Urinary bladder (tissue), 3 donors: ENCODE measurements at regions not wholly inside any gene's neighbourhood (a gene's known extent, or its start where the extent isn't known, plus 50 kb on each side); places are given as distances from the start of the nearest gene placed in this dataset.

Experiments
- DNase-seq: peaks from one replicate; pipeline ENCODE4 v3.0.0-alpha.2; 2015; ENCODE audit errors: extremely low spot score
- H3K27ac ChIP-seq: one replicate; pipeline ENCODE4 v1.5.1; 2013; ENCODE audit warnings: low read depth, mild to moderate bottlenecking, moderate library complexity
- H3K36me3 ChIP-seq: one replicate; pipeline ENCODE4 v1.6.1; 2013; ENCODE audit warnings: mild to moderate bottlenecking, moderate library complexity; ENCODE audit not compliant: insufficient read depth
- H3K4me1 ChIP-seq: one replicate; pipeline ENCODE4 v1.6.1; 2013; ENCODE audit warnings: mild to moderate bottlenecking, moderate library complexity; ENCODE audit not compliant: insufficient read depth
- H3K4me3 ChIP-seq: one replicate; pipeline ENCODE4 v1.5.1; 2013; ENCODE audit warnings: low read depth, low read length
- WGBS: extraction: QIAGEN DNeasy Blood & Tissue Kit; methylation state at CpG from one replicate; pipeline ENCODE4 v1.1.7; 2013; 5-methylcytosine and 5-hydroxymethylcytosine counted together
- donor health status: healthy with polysubstance abuse.
- donor health status: healthy.

DNA sequence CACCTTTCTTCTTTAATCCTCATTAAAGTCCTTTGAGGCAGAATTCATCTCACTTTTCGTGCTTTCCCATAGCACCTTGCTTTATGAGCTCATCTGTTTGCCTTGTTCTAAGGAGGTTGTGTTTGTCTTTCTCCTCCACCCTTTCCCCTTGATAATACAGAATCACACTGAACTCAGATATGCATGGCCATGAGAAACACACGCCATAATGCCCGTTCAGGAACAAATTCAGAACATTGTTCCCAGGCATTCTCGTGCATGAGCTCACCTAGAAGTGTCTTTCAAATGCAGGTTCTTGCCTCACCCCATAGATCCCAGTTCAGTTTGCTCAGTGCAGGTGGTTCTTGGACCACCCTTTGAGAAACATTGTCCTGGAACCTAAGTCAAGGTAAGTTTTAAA, 71.1 kb downstream of the TMEM114 start:
- Histone ChIP-seq H3K36me3 (no peaks in the 10 kb centered on the region), H3K27ac (no peak overlapping the region), H3K4me1 (no peaks in the 10 kb centered on the region), H3K4me3 (no peak overlapping the region)
- no peak for DNase-seq
- WGBS: 72% methylated on average over 4 of the region's 4 CpGs

DNA sequence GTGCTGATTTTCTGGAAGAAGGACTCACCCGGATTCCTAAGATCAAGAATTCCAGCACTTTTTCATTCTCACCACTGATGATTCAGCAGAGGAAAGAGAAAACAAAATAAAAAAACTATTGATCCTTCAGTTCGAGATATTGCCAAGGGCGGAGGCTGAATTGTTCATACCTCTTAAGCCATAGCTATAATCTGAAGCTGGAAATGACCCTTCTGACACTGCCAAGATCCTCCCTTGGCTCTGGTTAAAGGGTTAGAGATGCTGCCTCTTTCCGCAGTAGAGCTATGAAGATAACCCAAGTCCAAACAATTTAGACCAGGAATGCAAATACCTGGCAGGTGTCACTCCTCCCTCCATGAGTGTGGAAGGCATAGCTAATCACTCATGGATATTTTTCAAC, 73.0 kb downstream of the TMEM114 start:
- H3K4me1 ChIP-seq: no peaks in the 10 kb centered on the region
- H3K4me3 ChIP-seq: no peak overlapping the region
- H3K36me3 ChIP-seq: no peaks in the 10 kb centered on the region
- WGBS: 84% methylated on average over 4 of the region's 4 CpGs
- H3K27ac ChIP-seq: no peak overlapping the region
- no peak for DNase-seq

DNA sequence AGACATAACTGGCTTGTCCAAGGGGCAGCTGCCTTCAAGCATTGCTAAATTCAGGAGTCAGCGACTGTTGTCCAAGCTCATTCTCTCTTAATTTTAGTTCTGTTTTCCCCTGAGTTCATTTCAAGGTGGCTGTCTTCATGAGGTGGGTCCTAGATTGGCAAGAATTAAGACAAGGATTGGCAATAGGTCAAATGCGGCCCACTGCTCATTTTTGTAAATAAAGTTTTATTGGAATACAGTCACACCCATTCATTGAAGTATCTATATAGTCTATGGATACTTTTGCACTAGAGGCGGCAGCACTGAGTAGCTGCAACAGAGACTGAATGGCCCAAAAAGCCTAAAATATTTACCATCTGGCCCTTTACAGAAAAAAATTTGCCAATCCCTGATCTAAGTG, 73.8 kb downstream of the TMEM114 start:
- no peaks in the 10 kb centered on the region for H3K4me1 ChIP-seq
- no peak overlapping the region for H3K4me3 ChIP-seq
- 88% methylated on average over 3 of the region's 3 CpGs for WGBS
- H3K36me3 ChIP-seq: no peaks in the 10 kb centered on the region
- H3K27ac ChIP-seq: no peak overlapping the region
- no peak for DNase-seq

DNA sequence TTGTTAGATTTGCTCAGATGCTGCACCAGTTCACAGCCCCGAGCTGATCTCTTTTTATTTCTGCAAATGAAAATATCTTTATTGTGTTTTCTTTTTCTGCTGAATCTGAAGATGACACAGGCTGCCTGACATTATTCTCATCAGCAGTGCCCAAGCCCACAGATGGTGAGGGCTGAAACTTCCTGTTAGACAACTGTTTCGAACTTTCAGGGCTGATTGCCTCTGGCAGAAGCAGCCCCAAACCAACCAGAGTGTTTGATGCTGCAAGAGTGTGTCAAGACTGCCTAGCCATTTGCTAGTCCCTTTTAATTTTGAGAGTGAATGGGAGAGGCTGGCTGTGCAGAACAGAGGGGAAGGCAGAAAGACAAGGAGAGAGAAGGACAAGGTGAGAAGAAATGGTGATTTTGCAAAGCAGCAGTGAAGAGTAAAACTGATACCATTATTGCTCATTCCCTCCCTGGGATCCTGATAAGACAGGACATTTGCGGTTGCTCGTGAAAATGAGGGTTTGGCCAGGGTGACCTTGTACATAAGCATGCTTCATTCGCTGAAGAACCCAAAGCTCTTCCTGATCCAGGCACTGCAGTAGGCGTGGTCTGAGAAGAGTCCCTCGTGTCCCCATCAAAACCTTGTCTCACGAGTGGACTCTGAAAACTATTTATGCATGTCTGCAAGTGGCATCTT, 77.2 kb downstream of the TMEM114 start:
- no peak overlapping the region for H3K27ac ChIP-seq
- H3K4me3 ChIP-seq: no peak overlapping the region
- no peak for DNase-seq
- 50% methylated on average over 8 of the region's 8 CpGs for WGBS
- no peaks in the 10 kb centered on the region for H3K4me1 ChIP-seq
- H3K36me3 ChIP-seq: no peaks in the 10 kb centered on the region

DNA sequence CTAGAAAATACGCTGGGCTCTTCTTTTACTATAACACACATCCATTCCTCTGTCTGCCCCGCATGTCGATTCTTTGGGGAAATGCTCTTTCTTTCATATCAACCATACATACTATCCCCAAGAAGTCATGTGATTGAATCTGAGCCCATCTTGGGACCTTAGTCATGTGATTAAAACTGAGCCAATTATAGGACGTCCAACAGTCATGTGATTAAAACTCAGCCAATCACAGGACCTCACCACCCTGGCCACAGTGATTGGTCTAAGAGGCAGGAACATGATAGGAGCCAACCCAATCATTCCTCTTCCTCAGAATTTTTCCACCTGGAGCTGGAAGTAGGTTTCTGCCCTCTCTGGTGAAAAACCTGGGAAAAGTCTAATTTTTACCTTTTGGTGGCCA, 78.8 kb downstream of the TMEM114 start:
- Histone ChIP-seq H3K27ac (no peak overlapping the region), H3K4me3 (no peak overlapping the region), H3K4me1 (no peaks in the 10 kb centered on the region), H3K36me3 (no peaks in the 10 kb centered on the region)
- no peak for DNase-seq
- WGBS: 89% methylated on average over 4 of the region's 4 CpGs

DNA sequence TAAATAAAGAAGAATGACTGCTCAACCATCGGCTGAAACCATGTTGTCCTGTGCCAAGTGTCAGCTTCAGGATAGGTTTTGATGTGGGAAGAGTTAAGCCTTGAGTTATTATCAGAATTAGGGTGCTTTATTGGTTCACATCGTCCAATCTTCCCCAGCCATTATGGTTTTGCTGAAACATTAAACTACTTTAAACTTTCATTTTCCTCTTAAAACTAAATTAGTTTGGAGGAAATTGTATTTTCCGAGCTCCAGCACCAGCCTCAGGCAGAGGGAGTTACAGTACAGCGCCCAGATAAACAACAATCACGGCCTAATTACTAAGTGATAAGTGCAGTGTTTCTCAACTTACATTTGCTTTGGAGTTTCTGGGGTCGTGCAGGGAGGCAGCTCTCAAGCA, 80.2 kb downstream of the TMEM114 start:
- Histone ChIP-seq H3K4me1 (no peaks in the 10 kb centered on the region), H3K4me3 (no peak overlapping the region), H3K27ac (no peak overlapping the region), H3K36me3 (no peaks in the 10 kb centered on the region)
- 42% methylated on average over 6 of the region's 6 CpGs for WGBS
- peak; percentile 11 for DNase-seq

DNA sequence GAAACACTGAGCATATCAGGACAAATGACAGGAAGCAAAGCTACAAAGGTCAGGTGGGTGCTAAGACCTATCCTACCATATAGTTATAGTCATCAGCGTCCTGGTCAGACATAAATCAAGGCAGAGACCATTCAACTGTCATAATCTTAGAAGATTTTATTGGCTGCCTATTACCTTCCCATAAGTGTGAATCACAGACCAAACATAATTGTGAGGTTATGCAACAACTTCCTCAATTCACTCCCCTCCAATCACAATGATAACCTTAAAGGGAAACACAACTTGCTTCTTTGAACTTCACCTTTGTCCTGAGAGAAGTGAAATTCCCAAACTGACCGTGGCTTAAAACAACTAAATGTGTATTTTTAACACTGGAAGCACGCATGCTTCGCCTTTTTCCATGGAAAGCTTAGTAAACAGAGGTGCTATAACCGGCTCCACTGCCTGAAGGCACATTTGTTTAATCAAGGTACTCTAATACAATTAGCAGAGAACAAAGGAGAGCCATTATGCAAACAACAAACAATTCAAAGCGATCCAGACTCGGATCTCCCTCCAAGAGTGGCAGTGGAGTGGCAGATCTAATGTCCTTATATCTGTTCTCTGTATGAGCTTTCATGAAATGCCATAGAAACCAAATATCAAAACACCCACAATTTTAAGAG, 84.9 kb downstream of the TMEM114 start:
- no peak for DNase-seq
- Histone ChIP-seq H3K36me3 (no peaks in the 10 kb centered on the region), H3K4me3 (no peak overlapping the region), H3K4me1 (no peaks in the 10 kb centered on the region), H3K27ac (no peak overlapping the region)
- 17% methylated on average over 7 of the region's 7 CpGs for WGBS

DNA sequence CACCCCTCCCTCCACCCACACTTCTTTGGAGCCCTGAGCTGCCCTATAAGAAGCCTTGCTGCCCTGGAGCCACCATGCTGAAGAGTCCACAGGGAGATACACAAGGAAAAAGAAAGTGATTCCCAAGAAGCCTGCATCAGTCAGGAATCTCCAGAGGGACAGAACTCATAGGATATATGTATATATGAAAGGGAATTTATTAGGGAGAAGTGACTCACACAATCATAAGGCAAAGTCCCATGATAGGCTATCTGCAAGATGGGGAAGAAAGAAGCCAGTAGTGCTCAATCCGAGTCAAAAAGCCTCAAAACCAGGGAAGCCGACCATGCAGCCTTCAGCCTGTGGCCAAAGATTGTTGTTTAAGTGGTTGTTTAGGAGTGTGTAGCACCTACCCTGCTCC, 87.9 kb downstream of the TMEM114 start:
- no peaks in the 10 kb centered on the region for H3K4me1 ChIP-seq
- H3K27ac ChIP-seq: no peak overlapping the region
- WGBS: 65% methylated on average over 2 of the region's 2 CpGs
- DNase-seq: no peak
- no peaks in the 10 kb centered on the region for H3K36me3 ChIP-seq
- H3K4me3 ChIP-seq: no peak overlapping the region

DNA sequence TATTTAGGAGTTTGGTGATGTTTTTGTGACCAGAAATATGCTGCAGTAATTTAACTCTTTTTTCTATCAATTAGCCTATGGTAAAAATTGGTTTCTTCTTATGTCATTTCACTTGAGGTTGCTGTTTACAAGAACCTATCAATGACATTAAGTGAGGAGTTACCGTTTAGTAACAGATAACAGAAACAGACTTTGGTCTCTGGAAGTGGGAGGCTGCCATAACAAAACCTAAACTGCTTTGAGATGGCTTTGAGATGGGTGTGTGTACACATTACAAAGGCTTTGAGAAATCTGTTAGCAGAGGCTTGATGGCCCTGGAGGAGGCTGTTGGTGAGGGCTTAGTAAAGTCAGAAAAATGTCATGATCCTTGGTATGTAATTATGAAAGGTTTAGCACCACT, 90.0 kb downstream of the TMEM114 start:
- Histone ChIP-seq H3K4me3 (no peak overlapping the region), H3K36me3 (no peaks in the 10 kb centered on the region), H3K4me1 (no peaks in the 10 kb centered on the region), H3K27ac (no peak overlapping the region)
- WGBS: 45% methylated on average over 1 of the region's 1 CpG
- DNase-seq: no peak

DNA sequence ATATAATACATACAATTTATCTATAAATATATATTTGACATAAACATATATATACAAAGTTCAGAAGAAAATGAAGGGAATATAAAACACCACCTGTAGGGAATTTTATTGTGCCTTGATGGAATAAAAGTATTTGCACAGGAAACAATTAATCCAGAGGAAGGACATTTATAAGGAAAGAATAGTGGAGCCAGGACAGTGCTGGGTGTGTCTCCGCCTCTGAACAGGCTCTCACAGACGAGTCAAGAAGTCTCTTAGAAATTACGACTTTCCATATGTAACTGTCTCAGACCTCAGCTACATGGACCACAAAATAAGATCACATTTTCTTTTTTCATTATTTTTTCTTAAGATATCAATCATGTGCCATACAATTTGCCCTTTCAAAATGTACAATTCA, 93.9 kb downstream of the TMEM114 start:
- no peaks in the 10 kb centered on the region for H3K4me1 ChIP-seq
- 19% methylated on average over 3 of the region's 3 CpGs for WGBS
- DNase-seq: no peak

DNA sequence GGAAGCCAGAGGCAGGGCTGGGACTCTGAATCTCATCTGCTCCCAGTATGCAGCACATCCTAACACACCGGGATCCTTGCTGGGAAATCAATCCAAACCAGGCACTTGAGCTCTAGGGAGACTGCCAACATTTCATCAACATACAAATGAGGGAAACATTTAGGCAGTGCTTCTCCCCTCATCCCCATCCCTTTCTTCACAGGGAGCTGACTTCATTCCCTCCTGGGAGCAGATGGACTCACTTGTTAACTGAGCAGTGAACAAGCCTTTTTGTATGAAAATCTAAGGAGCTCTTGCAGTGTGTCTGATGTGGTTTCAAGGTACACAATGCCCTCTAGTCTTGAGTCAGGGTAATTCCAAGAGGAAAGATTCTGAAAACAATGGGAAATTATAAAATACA, 96.3 kb downstream of the TMEM114 start:
- no peak for DNase-seq
- H3K27ac ChIP-seq: no peak overlapping the region
- H3K4me1 ChIP-seq: no peaks in the 10 kb centered on the region
- H3K36me3 ChIP-seq: no peaks in the 10 kb centered on the region
- WGBS: 20% methylated on average over 1 of the region's 1 CpG
- no peak overlapping the region for H3K4me3 ChIP-seq

More for the DNA sequence above, 93.9 kb downstream of the TMEM114 start:
- no peak overlapping the region for H3K4me3 ChIP-seq
- no peak overlapping the region for H3K27ac ChIP-seq
- no peaks in the 10 kb centered on the region for H3K36me3 ChIP-seq

DNA sequence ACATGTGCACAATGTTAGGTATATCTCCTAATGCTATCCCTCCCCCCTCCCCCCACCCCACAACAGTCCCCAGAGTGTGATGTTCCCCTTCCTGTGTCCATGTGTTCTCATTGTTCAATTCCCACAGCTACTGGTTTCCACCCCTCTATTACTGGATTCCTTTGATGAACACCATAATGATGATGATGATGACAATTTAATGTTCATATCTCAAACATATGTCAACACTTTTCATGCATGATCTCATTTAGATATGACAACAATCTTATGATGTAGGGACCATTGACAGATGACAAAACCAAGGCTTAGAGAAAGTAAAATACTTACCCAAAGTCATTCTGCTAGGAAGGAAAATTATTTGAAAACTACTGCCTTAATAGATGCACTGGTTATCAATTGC, 97.6 kb downstream of the TMEM114 start:
- H3K27ac ChIP-seq: no peak overlapping the region
- no peaks in the 10 kb centered on the region for H3K4me1 ChIP-seq
- DNase-seq: no peak
- no peak overlapping the region for H3K4me3 ChIP-seq
- H3K36me3 ChIP-seq: no peaks in the 10 kb centered on the region

DNA sequence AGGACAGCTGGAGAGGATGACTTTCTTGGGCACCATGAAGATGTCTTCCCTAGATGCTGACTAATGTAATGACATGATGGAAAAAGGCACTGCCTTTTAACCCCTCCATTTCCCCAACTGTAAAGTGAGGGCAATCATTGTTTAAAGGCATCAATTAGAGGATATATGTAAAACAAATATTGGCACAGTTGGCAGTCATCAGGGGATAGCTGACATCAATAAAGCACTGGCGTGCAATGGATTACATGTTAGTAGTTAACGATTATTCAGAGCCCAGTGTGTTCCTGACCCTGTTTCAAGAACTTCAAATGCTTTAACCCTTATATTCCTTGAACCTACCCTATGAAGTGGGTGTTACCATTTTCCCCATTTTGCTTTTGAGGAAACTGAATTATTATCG, 100.7 kb downstream of the TMEM114 start:
- 59% methylated on average over 3 of the region's 3 CpGs for WGBS
- Histone ChIP-seq H3K27ac (no peak overlapping the region), H3K4me3 (no peak overlapping the region), H3K36me3 (no peaks in the 10 kb centered on the region), H3K4me1 (no peaks in the 10 kb centered on the region)
- DNase-seq: no peak

DNA sequence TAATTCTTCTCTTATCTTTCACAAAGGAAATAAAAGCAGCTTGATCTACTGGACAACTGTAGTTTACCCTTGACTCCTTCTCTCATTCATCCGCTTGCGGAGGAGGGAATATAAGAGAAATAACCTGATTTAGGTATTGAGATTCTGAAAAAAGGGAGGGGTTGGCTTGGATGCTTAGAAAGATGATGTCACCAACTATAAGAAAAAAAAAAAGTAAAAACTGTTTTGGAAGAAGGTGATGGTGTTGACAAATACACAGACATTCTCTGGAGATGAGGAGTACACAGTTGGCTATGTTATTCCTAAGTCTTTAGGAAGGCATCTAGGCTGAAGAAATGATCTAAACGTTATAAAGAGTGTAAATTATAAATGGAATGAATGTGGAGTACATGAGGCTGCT, 103.3 kb downstream of the TMEM114 start:
- WGBS: 78% methylated on average over 3 of the region's 3 CpGs
- H3K4me3 ChIP-seq: no peak overlapping the region
- H3K27ac ChIP-seq: no peak overlapping the region
- H3K4me1 ChIP-seq: no peaks in the 10 kb centered on the region
- no peaks in the 10 kb centered on the region for H3K36me3 ChIP-seq
- DNase-seq: no peak
